ENCODE measurements at regions not wholly inside any gene's neighbourhood (a gene's known extent, or its start where the extent isn't known, plus 50 kb on each side); places are given as distances from the start of the nearest gene placed in this dataset.
"Not testable (repeated sequence)": the region's sequence is repeated elsewhere in the genome, so short reads cannot be mapped to it uniquely, and the experiment has no call there.

GRCh38 chrX:140425712-140426395 is 79.0 kb downstream of the SOX3 start:
- no peaks in the 10 kb centered on the region for H3K4me1 ChIP-seq (ENCODE audit: insufficient read depth, insufficient read length)
- H3K4me3 ChIP-seq (ENCODE audit: insufficient read length, low read depth): no peak overlapping the region
- no peaks in the 10 kb centered on the region for H3K9me3 ChIP-seq (ENCODE audit: insufficient read depth, low read length)
- no peaks in the 10 kb centered on the region for H3K27me3 ChIP-seq (ENCODE audit: insufficient read depth, insufficient read length)
- no peaks in the 10 kb centered on the region for H3K36me3 ChIP-seq (ENCODE audit: insufficient read depth, insufficient read length, low read length)
- DNase-seq (ENCODE audit: low read depth, low spot score): no peak
- no peak overlapping the region for H3K9ac ChIP-seq (ENCODE audit: insufficient read length, low read depth)
- no peak for TF ChIP-seq ZNF274 (IDR thresholded peaks at IDR 0.05; ENCODE audit: low read depth, low read length)
- TF ChIP-seq SUZ12 (IDR thresholded peaks at IDR 0.05; ENCODE audit: extremely low read depth, insufficient read depth, insufficient read length): no peak
- no peak for TF ChIP-seq YY1 (IDR thresholded peaks at IDR 0.05; ENCODE audit: insufficient read depth, insufficient read length)

GRCh38 chrX:140422501-140422900 is 82.4 kb downstream of the SOX3 start:
- Histone ChIP-seq H3K4me3 (ENCODE audit: insufficient read length, low read depth) (no peak overlapping the region), H3K9me3 (ENCODE audit: insufficient read depth, low read length) (no peaks in the 10 kb centered on the region), H3K36me3 (ENCODE audit: insufficient read depth, insufficient read length, low read length) (no peaks in the 10 kb centered on the region), H3K27me3 (ENCODE audit: insufficient read depth, insufficient read length) (no peaks in the 10 kb centered on the region), H3K9ac (ENCODE audit: insufficient read length, low read depth) (no peak overlapping the region), H3K4me1 (ENCODE audit: insufficient read depth, insufficient read length) (no peaks in the 10 kb centered on the region)
- no peak for TF ChIP-seq SUZ12 (IDR thresholded peaks at IDR 0.05; ENCODE audit: extremely low read depth, insufficient read depth, insufficient read length)
- TF ChIP-seq ZNF274 (IDR thresholded peaks at IDR 0.05; ENCODE audit: low read depth, low read length): no peak
- TF ChIP-seq YY1 (IDR thresholded peaks at IDR 0.05; ENCODE audit: insufficient read depth, insufficient read length): no peak
- DNase-seq (ENCODE audit: low read depth, low spot score): no peak

- H3K27me3 ChIP-seq (ENCODE audit: insufficient read depth, insufficient read length); H3K4me1 ChIP-seq (ENCODE audit: insufficient read depth, insufficient read length); DNase-seq (ENCODE audit: low read depth, low spot score); H3K4me3 ChIP-seq (ENCODE audit: insufficient read length, low read depth); H3K9ac ChIP-seq (ENCODE audit: insufficient read length, low read depth); H3K9me3 ChIP-seq (ENCODE audit: insufficient read depth, low read length); H3K36me3 ChIP-seq (ENCODE audit: insufficient read depth, insufficient read length, low read length): not testable (repeated sequence)
Measured at GRCh38 chrX:140402131-140402530, 102.7 kb downstream of the SOX3 start.

GRCh38 chrX:140396326-140396725 is 108.5 kb downstream of the SOX3 start:
- not testable (repeated sequence) for H3K27me3 ChIP-seq (ENCODE audit: insufficient read depth, insufficient read length); H3K9ac ChIP-seq (ENCODE audit: insufficient read length, low read depth); H3K9me3 ChIP-seq (ENCODE audit: insufficient read depth, low read length); H3K4me1 ChIP-seq (ENCODE audit: insufficient read depth, insufficient read length); DNase-seq (ENCODE audit: low read depth, low spot score); H3K4me3 ChIP-seq (ENCODE audit: insufficient read length, low read depth); H3K36me3 ChIP-seq (ENCODE audit: insufficient read depth, insufficient read length, low read length)

GRCh38 chrX:140393507-140393906 is 111.4 kb downstream of the SOX3 start:
- DNase-seq (ENCODE audit: low read depth, low spot score): no peak
- H3K36me3 ChIP-seq (ENCODE audit: insufficient read depth, insufficient read length, low read length): no peaks in the 10 kb centered on the region
- TF ChIP-seq YY1 (IDR thresholded peaks at IDR 0.05; ENCODE audit: insufficient read depth, insufficient read length) (no peak), ZNF274 (IDR thresholded peaks at IDR 0.05; ENCODE audit: low read depth, low read length) (no peak), SUZ12 (IDR thresholded peaks at IDR 0.05; ENCODE audit: extremely low read depth, insufficient read depth, insufficient read length) (no peak)
- no peak overlapping the region for H3K9ac ChIP-seq (ENCODE audit: insufficient read length, low read depth)
- H3K4me1 ChIP-seq (ENCODE audit: insufficient read depth, insufficient read length): no peaks in the 10 kb centered on the region
- H3K4me3 ChIP-seq (ENCODE audit: insufficient read length, low read depth): no peak overlapping the region
- H3K9me3 ChIP-seq (ENCODE audit: insufficient read depth, low read length): no peaks in the 10 kb centered on the region
- H3K27me3 ChIP-seq (ENCODE audit: insufficient read depth, insufficient read length): no peaks in the 10 kb centered on the region

GRCh38 chrX:140391313-140391712 is 113.6 kb downstream of the SOX3 start:
- no peaks in the 10 kb centered on the region for H3K9me3 ChIP-seq (ENCODE audit: insufficient read depth, low read length)
- H3K9ac ChIP-seq (ENCODE audit: insufficient read length, low read depth): no peak overlapping the region
- TF ChIP-seq YY1 (IDR thresholded peaks at IDR 0.05; ENCODE audit: insufficient read depth, insufficient read length) (no peak), SUZ12 (IDR thresholded peaks at IDR 0.05; ENCODE audit: extremely low read depth, insufficient read depth, insufficient read length) (no peak), ZNF274 (IDR thresholded peaks at IDR 0.05; ENCODE audit: low read depth, low read length) (no peak)

GRCh38 chrX:140389331-140389730 is 115.5 kb downstream of the SOX3 start:
- Histone ChIP-seq H3K9me3 (ENCODE audit: insufficient read depth, low read length) (no peaks in the 10 kb centered on the region), H3K4me3 (ENCODE audit: insufficient read length, low read depth) (no peak overlapping the region), H3K36me3 (ENCODE audit: insufficient read depth, insufficient read length, low read length) (no peaks in the 10 kb centered on the region), H3K9ac (ENCODE audit: insufficient read length, low read depth) (no peak overlapping the region), H3K4me1 (ENCODE audit: insufficient read depth, insufficient read length) (no peaks in the 10 kb centered on the region), H3K27me3 (ENCODE audit: insufficient read depth, insufficient read length) (no peaks in the 10 kb centered on the region)
- DNase-seq (ENCODE audit: low read depth, low spot score): no peak
- TF ChIP-seq YY1 (IDR thresholded peaks at IDR 0.05; ENCODE audit: insufficient read depth, insufficient read length): no peak
- no peak for TF ChIP-seq SUZ12 (IDR thresholded peaks at IDR 0.05; ENCODE audit: extremely low read depth, insufficient read depth, insufficient read length)
- TF ChIP-seq ZNF274 (IDR thresholded peaks at IDR 0.05; ENCODE audit: low read depth, low read length): no peak

More at GRCh38 chrX:140391313-140391712, 113.6 kb downstream of the SOX3 start:
- Histone ChIP-seq H3K36me3 (ENCODE audit: insufficient read depth, insufficient read length, low read length) (no peaks in the 10 kb centered on the region), H3K4me1 (ENCODE audit: insufficient read depth, insufficient read length) (no peaks in the 10 kb centered on the region), H3K4me3 (ENCODE audit: insufficient read length, low read depth) (no peak overlapping the region), H3K27me3 (ENCODE audit: insufficient read depth, insufficient read length) (no peaks in the 10 kb centered on the region)
- DNase-seq (ENCODE audit: low read depth, low spot score): no peak

GRCh38 chrX:140362861-140363260 is 142.0 kb downstream of the SOX3 start:
- no peak for DNase-seq (ENCODE audit: low read depth, low spot score)
- Histone ChIP-seq H3K27me3 (ENCODE audit: insufficient read depth, insufficient read length) (peaks cover 11% of the 10 kb centered on the region), H3K4me3 (ENCODE audit: insufficient read length, low read depth) (no peak overlapping the region), H3K9ac (ENCODE audit: insufficient read length, low read depth) (no peak overlapping the region), H3K36me3 (ENCODE audit: insufficient read depth, insufficient read length, low read length) (no peaks in the 10 kb centered on the region), H3K9me3 (ENCODE audit: insufficient read depth, low read length) (no peaks in the 10 kb centered on the region), H3K4me1 (ENCODE audit: insufficient read depth, insufficient read length) (no peaks in the 10 kb centered on the region)
- TF ChIP-seq YY1 (IDR thresholded peaks at IDR 0.05; ENCODE audit: insufficient read depth, insufficient read length) (no peak), ZNF274 (IDR thresholded peaks at IDR 0.05; ENCODE audit: low read depth, low read length) (no peak), SUZ12 (IDR thresholded peaks at IDR 0.05; ENCODE audit: extremely low read depth, insufficient read depth, insufficient read length) (no peak)

All from NT2/D1 (cell line).